HG03066 (cell line): ENCODE measurements at regions not wholly inside any gene's neighbourhood (a gene's known extent, or its start where the extent isn't known, plus 50 kb on each side); places are given as distances from the start of the nearest gene placed in this dataset.
"Not testable (repeated sequence)": the region's sequence is repeated elsewhere in the genome, so short reads cannot be mapped to it uniquely, and the experiment has no call there.

Source experiments
- ATAC-seq: cut with Tn5 transposase; IDR thresholded peaks from one replicate; pipeline ENCODE4 v1.9.1; 2021; ENCODE audit warnings: low read depth; ENCODE audit not compliant: unreplicated experiment

GRCh38 chr1:21385022-21385421, 54.9 kb upstream of the NBPF3 start:
- ATAC-seq = no peak

- ATAC-seq = no peak
Observed at GRCh38 chr1:21384620-21385019, 55.3 kb upstream of the NBPF3 start.

GRCh38 chr1:21383785-21384401, 56.0 kb upstream of the NBPF3 start:
- ATAC-seq = no peak

GRCh38 chr1:21381354-21381753, 58.6 kb upstream of the NBPF3 start:
- ATAC-seq = no peak

- ATAC-seq = not testable (repeated sequence)
Observed at GRCh38 chr1:21380147-21380546, 59.8 kb upstream of the NBPF3 start.

GRCh38 chr1:21379571-21379970, 60.4 kb upstream of the NBPF3 start:
- ATAC-seq = no peak

- no peak for ATAC-seq
Observed at GRCh38 chr1:21378705-21379494, 61.0 kb upstream of the NBPF3 start.

GRCh38 chr1:21372383-21372782, 67.6 kb upstream of the NBPF3 start:
- ATAC-seq = no peak

GRCh38 chr1:21369905-21370304, 70.0 kb upstream of the NBPF3 start:
- ATAC-seq = no peak

- ATAC-seq = no peak
Observed at GRCh38 chr1:21368515-21369289, 71.2 kb upstream of the NBPF3 start.

GRCh38 chr1:21367973-21368514, 71.9 kb upstream of the NBPF3 start:
- ATAC-seq = not testable (repeated sequence)

- no peak for ATAC-seq
Observed at GRCh38 chr1:21366288-21366687, 73.6 kb upstream of the NBPF3 start.

GRCh38 chr1:21365036-21365435, 74.8 kb upstream of the ECE1 start:
- no peak for ATAC-seq

- ATAC-seq = no peak
Observed at GRCh38 chr1:21362096-21362495, 71.8 kb upstream of the ECE1 start.

GRCh38 chr1:21361506-21361905, 71.2 kb upstream of the ECE1 start:
- ATAC-seq = no peak

GRCh38 chr1:21357161-21357560, 66.9 kb upstream of the ECE1 start:
- ATAC-seq = no peak

- ATAC-seq = no peak
Observed at GRCh38 chr1:21355956-21356355, 65.7 kb upstream of the ECE1 start.

- ATAC-seq = no peak
Observed at GRCh38 chr1:21352586-21352985, 62.3 kb upstream of the ECE1 start.

- no peak for ATAC-seq
Observed at GRCh38 chr1:21351901-21352300, 61.6 kb upstream of the ECE1 start.

GRCh38 chr1:21350202-21350885, 60.1 kb upstream of the ECE1 start:
- ATAC-seq = no peak

GRCh38 chr1:21349693-21350092, 59.4 kb upstream of the ECE1 start:
- no peak for ATAC-seq
